ENCODE measurements at regions not wholly inside any gene's neighbourhood (a gene's known extent, or its start where the extent isn't known, plus 50 kb on each side); places are given as distances from the start of the nearest gene placed in this dataset.

- TF ChIP-seq, protein P1, sequence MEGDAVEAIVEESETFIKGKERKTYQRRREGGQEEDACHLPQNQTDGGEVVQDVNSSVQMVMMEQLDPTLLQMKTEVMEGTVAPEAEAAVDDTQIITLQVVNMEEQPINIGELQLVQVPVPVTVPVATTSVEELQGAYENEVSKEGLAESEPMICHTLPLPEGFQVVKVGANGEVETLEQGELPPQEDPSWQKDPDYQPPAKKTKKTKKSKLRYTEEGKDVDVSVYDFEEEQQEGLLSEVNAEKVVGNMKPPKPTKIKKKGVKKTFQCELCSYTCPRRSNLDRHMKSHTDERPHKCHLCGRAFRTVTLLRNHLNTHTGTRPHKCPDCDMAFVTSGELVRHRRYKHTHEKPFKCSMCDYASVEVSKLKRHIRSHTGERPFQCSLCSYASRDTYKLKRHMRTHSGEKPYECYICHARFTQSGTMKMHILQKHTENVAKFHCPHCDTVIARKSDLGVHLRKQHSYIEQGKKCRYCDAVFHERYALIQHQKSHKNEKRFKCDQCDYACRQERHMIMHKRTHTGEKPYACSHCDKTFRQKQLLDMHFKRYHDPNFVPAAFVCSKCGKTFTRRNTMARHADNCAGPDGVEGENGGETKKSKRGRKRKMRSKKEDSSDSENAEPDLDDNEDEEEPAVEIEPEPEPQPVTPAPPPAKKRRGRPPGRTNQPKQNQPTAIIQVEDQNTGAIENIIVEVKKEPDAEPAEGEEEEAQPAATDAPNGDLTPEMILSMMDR (IDR thresholded peaks at IDR 0.05; ENCODE audit: unreplicated experiment): no peak
- Mint-ChIP-seq H3K36me3 (ENCODE audit: insufficient read depth, unreplicated experiment) (no peaks in the 10 kb centered on the region), H3K4me3 (ENCODE audit: unreplicated experiment) (no peak overlapping the region), H3K9me3 (ENCODE audit: unreplicated experiment) (no peaks in the 10 kb centered on the region), H3K27ac (ENCODE audit: low read depth, unreplicated experiment) (no peak overlapping the region), H3K27me3 (ENCODE audit: insufficient read depth, unreplicated experiment) (no peaks in the 10 kb centered on the region), H3K4me1 (ENCODE audit: insufficient read depth, unreplicated experiment) (no peaks in the 10 kb centered on the region)
- POLR2A ChIA-PET: no interaction called here
- CTCF ChIA-PET: no interaction called here
- intact Hi-C loops (cut with micrococcal nuclease): no loop called here
- no TSS peak for BruUV-seq (replicated peaks)
- DNase-seq (ENCODE audit: unreplicated experiment): no peak
Measured at GRCh38 chr6:135630789-135631376, 133.3 kb upstream of the AHI1 start.

GRCh38 chr6:135631821-135632220 is 134.3 kb upstream of the AHI1 start:
- ChIA-PET POLR2A (interaction anchor here (0.7 kb wide), 1 partner anchor 221 kb away, joined by 3 read pairs; no protein-coding TSS in a partner anchor), CTCF (interaction anchor here (0.7 kb wide), 1 partner anchor 1666 kb away, joined by 4 read pairs; no protein-coding TSS in a partner anchor)
- no peaks in the 10 kb centered on the region for H3K36me3 Mint-ChIP-seq (ENCODE audit: insufficient read depth, unreplicated experiment)
- no peaks in the 10 kb centered on the region for H3K9me3 Mint-ChIP-seq (ENCODE audit: unreplicated experiment)
- no TSS peak for BruUV-seq (replicated peaks)
- H3K4me3 Mint-ChIP-seq (ENCODE audit: unreplicated experiment): no peak overlapping the region
- no peaks in the 10 kb centered on the region for H3K27me3 Mint-ChIP-seq (ENCODE audit: insufficient read depth, unreplicated experiment)
- H3K4me1 Mint-ChIP-seq (ENCODE audit: insufficient read depth, unreplicated experiment): no peaks in the 10 kb centered on the region
- TF ChIP-seq, protein P1 (IDR thresholded peaks at IDR 0.05; ENCODE audit: unreplicated experiment): no peak
- no peak overlapping the region for H3K27ac Mint-ChIP-seq (ENCODE audit: low read depth, unreplicated experiment)
- no peak for DNase-seq (ENCODE audit: unreplicated experiment)
- intact Hi-C loops (cut with micrococcal nuclease): no loop called here

GRCh38 chr6:135633573-135633972 is 136.0 kb upstream of the AHI1 start:
- no TSS peak for BruUV-seq (replicated peaks)
- ChIA-PET CTCF (no interaction called here), POLR2A (no interaction called here)
- DNase-seq (ENCODE audit: unreplicated experiment): no peak
- Mint-ChIP-seq H3K27ac (ENCODE audit: low read depth, unreplicated experiment) (no peak overlapping the region), H3K9me3 (ENCODE audit: unreplicated experiment) (no peaks in the 10 kb centered on the region), H3K27me3 (ENCODE audit: insufficient read depth, unreplicated experiment) (no peaks in the 10 kb centered on the region), H3K4me1 (ENCODE audit: insufficient read depth, unreplicated experiment) (no peaks in the 10 kb centered on the region), H3K4me3 (ENCODE audit: unreplicated experiment) (no peak overlapping the region), H3K36me3 (ENCODE audit: insufficient read depth, unreplicated experiment) (no peaks in the 10 kb centered on the region)
- TF ChIP-seq, protein P1 (IDR thresholded peaks at IDR 0.05; ENCODE audit: unreplicated experiment): no peak
- intact Hi-C loops (cut with micrococcal nuclease): no loop called here

DNA sequence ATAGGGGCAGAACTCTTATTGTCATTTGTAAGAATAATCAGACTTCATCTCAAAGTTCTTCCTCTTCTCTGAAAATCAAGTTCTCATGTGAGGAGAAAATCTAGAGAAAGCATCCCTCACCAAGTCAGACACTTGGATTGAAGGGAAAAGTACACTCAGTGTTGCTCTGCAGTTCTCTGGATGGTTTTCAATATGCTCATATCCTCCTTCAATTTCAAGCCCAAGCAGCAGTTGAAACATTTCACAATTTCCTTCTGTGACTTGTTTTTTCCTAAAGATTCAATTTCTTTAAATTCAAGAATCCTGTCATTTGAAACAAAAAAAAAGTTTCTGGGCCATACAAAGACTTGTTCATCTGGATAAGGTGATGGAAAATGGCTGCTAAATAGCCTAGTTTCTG is 140.2 kb upstream of the AHI1 start:
- no peak overlapping the region for H3K27ac Mint-ChIP-seq (ENCODE audit: low read depth, unreplicated experiment)
- CTCF ChIA-PET: interaction anchor here (0.7 kb wide), 1 partner anchor 560 kb away, joined by 4 read pairs; no protein-coding TSS in a partner anchor
- no peaks in the 10 kb centered on the region for H3K4me1 Mint-ChIP-seq (ENCODE audit: insufficient read depth, unreplicated experiment)
- H3K27me3 Mint-ChIP-seq (ENCODE audit: insufficient read depth, unreplicated experiment): no peaks in the 10 kb centered on the region
- H3K36me3 Mint-ChIP-seq (ENCODE audit: insufficient read depth, unreplicated experiment): no peaks in the 10 kb centered on the region
- no peak overlapping the region for H3K4me3 Mint-ChIP-seq (ENCODE audit: unreplicated experiment)
- no peak for DNase-seq (ENCODE audit: unreplicated experiment)
- BruUV-seq (replicated peaks): no TSS peak
- intact Hi-C loops (cut with micrococcal nuclease): no loop called here
- TF ChIP-seq, protein P1 (IDR thresholded peaks at IDR 0.05; ENCODE audit: unreplicated experiment): no peak
- POLR2A ChIA-PET: no interaction called here
- H3K9me3 Mint-ChIP-seq (ENCODE audit: unreplicated experiment): no peaks in the 10 kb centered on the region
